Kidney tubule cell (primary cell): ENCODE measurements at regions not wholly inside any gene's neighbourhood (a gene's known extent, or its start where the extent isn't known, plus 50 kb on each side); places are given as distances from the start of the nearest gene placed in this dataset.

Experiments used
- DNase-seq: peaks from one replicate; pipeline ENCODE4 v3.0.0-alpha.2; 2018; ENCODE audit warnings: low spot score

GRCh38 chr17:36728030-36728991 lies 126.9 kb downstream of the MRM1 start:
- no peak for DNase-seq

GRCh38 chr17:36730095-36730808 lies 128.9 kb downstream of the MRM1 start:
- no peak for DNase-seq

- DNase-seq: no peak
Observed at GRCh38 chr17:36730857-36731490, 129.6 kb downstream of the MRM1 start.

GRCh38 chr17:36731811-36732210 lies 130.4 kb downstream of the MRM1 start:
- DNase-seq: no peak

GRCh38 chr17:36732351-36732750 lies 131.0 kb downstream of the MRM1 start:
- DNase-seq: no peak

GRCh38 chr17:36736201-36737156 lies 135.1 kb downstream of the MRM1 start:
- no peak for DNase-seq

- DNase-seq: no peak
Observed at GRCh38 chr17:36739208-36739607, 137.8 kb downstream of the MRM1 start.

- no peak for DNase-seq
Observed at GRCh38 chr17:36740157-36740556, 138.8 kb downstream of the MRM1 start.

GRCh38 chr17:36741019-36741902 lies 139.9 kb downstream of the MRM1 start:
- DNase-seq: no peak

- no peak for DNase-seq
Observed at GRCh38 chr17:36742267-36743000, 141.1 kb downstream of the MRM1 start.

GRCh38 chr17:36743130-36743529 lies 141.7 kb downstream of the MRM1 start:
- no peak for DNase-seq

GRCh38 chr17:36746381-36747053 lies 145.1 kb downstream of the MRM1 start:
- DNase-seq: no peak

- no peak for DNase-seq
Observed at GRCh38 chr17:36747861-36748260, 146.5 kb downstream of the MRM1 start.

- no peak for DNase-seq
Observed at GRCh38 chr17:36748272-36748671, 146.9 kb downstream of the MRM1 start.

- no peak for DNase-seq
Observed at GRCh38 chr17:36749493-36749892, 148.1 kb downstream of the MRM1 start.

- no peak for DNase-seq
Observed at GRCh38 chr17:36750316-36750885, 149.0 kb downstream of the MRM1 start.

GRCh38 chr17:36752096-36752888 lies 150.9 kb downstream of the MRM1 start:
- no peak for DNase-seq

GRCh38 chr17:36755586-36755985 lies 154.2 kb downstream of the MRM1 start:
- peak; percentile 23 for DNase-seq
